Breast epithelium (tissue), 3 donors: ENCODE measurements at regions not wholly inside any gene's neighbourhood (a gene's known extent, or its start where the extent isn't known, plus 50 kb on each side); places are given as distances from the start of the nearest gene placed in this dataset.

ENCODE experiments used
- POLR2A ChIP-seq: fragments of 450-650 bp; IDR thresholded peaks from one replicate; pipeline ENCODE4 v1.6.1; 2016; ENCODE audit warnings: antibody characterized with exemption, mild to moderate bottlenecking, moderate library complexity
- POLR2AphosphoS5 ChIP-seq, 3 donors: sonication (generic); formaldehyde crosslinking; IDR thresholded peaks; one replicate each; pipeline ENCODE4 v1.6.1; 2017; ENCODE audit warnings: antibody characterized with exemption in 3 of 3
- TF ChIP-seq, protein P1 (sequence below), 3 donors: fragments of 450-650 bp; IDR thresholded peaks; one replicate each; pipeline ENCODE4 v1.5.1; 2016 to 2017; ENCODE audit warnings: antibody characterized with exemption in 3 of 3, mild to moderate bottlenecking in 3 of 3, moderate library complexity in 3 of 3

GRCh38 chr5:1999794-2000193 lies 117.1 kb upstream of the IRX4 start:
- TF ChIP-seq, protein P1, sequence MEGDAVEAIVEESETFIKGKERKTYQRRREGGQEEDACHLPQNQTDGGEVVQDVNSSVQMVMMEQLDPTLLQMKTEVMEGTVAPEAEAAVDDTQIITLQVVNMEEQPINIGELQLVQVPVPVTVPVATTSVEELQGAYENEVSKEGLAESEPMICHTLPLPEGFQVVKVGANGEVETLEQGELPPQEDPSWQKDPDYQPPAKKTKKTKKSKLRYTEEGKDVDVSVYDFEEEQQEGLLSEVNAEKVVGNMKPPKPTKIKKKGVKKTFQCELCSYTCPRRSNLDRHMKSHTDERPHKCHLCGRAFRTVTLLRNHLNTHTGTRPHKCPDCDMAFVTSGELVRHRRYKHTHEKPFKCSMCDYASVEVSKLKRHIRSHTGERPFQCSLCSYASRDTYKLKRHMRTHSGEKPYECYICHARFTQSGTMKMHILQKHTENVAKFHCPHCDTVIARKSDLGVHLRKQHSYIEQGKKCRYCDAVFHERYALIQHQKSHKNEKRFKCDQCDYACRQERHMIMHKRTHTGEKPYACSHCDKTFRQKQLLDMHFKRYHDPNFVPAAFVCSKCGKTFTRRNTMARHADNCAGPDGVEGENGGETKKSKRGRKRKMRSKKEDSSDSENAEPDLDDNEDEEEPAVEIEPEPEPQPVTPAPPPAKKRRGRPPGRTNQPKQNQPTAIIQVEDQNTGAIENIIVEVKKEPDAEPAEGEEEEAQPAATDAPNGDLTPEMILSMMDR (IDR thresholded peaks at IDR 0.05): no peak
- TF ChIP-seq POLR2AphosphoS5 (IDR thresholded peaks at IDR 0.05) (no peak), POLR2A (no peak)
